Panc1 (cell line): ENCODE measurements at regions not wholly inside any gene's neighbourhood (a gene's known extent, or its start where the extent isn't known, plus 50 kb on each side); places are given as distances from the start of the nearest gene placed in this dataset.

Source experiments
- ATAC-seq: fragments of 200-7000 bp; cut with Tn5 transposase; 2 replicates; pipeline ENCODE4 v1.9.1; 2020; ENCODE audit warnings: mild to moderate bottlenecking, moderate library complexity
- BruUV-seq: library from RNA; stranded (reverse); fragments of 400-500 nt; replicated peaks from 2 replicates; lab custom pipeline; 2021; lab: Mats Ljungman, UMichigan
- CTCF ChIA-PET: fragments of 300-600 bp; sonication (Branson Sonifier 250); formaldehyde crosslinking; loops from one replicate; lab custom pipeline; 2022; ENCODE audit warnings: antibody characterized with exemption; lab: Charles Lee
- POLR2A ChIA-PET: fragments of 300-600 bp; sonication (Branson Sonifier 250); formaldehyde crosslinking; loops from one replicate; lab custom pipeline; 2022; ENCODE audit warnings: antibody characterized with exemption; lab: Charles Lee
- DNase-seq: peaks from one replicate; pipeline ENCODE4 v3.0.0-alpha.2; 2010; ENCODE audit warnings: low read depth, low spot score
- H3K27ac ChIP-seq: 2 replicates; pipeline ENCODE4 v1.5.1; 2011; ENCODE audit warnings: mild to moderate bottlenecking, low read length, inconsistent platforms
- H3K27me3 ChIP-seq: fragments of 200-500 bp; sonication (Bioruptor generic); 2 replicates; pipeline ENCODE4 v1.6.0; 2014; ENCODE audit warnings: low read length, inconsistent platforms; ENCODE audit not compliant: control insufficient read depth, insufficient read depth
- H3K36me3 ChIP-seq: fragments of 200-500 bp; sonication (Bioruptor generic); 2 replicates; pipeline ENCODE4 v1.5.1; 2014; ENCODE audit warnings: inconsistent platforms, mild to moderate bottlenecking, low read length, moderate library complexity; ENCODE audit not compliant: control insufficient read depth, insufficient read depth
- H3K4me1 ChIP-seq: 2 replicates; pipeline ENCODE4 v1.5.1; 2011; ENCODE audit warnings: inconsistent platforms, mild to moderate bottlenecking, low read length, moderate library complexity; ENCODE audit not compliant: control insufficient read depth, insufficient read depth
- H3K4me3 ChIP-seq, 2 experiments: 2 replicates each; pipeline ENCODE4 v1.5.1; 2011 to 2012; ENCODE audit warnings: low read depth in 2 of 2, low read length in 2 of 2, mild to moderate bottlenecking in 2 of 2, inconsistent platforms in 1 of 2, moderate library complexity in 1 of 2
- H3K9me3 ChIP-seq: fragments of 200-500 bp; sonication (Bioruptor generic); 2 replicates; pipeline ENCODE4 v1.5.1; 2014; ENCODE audit warnings: low read depth, mild to moderate bottlenecking, inconsistent platforms, low read length, moderate library complexity; ENCODE audit not compliant: control insufficient read depth, insufficient read depth
- CTCF ChIP-seq: fragments of 450-650 bp; IDR thresholded peaks from 2 replicates; pipeline ENCODE4 v1.5.1; 2017; ENCODE audit warnings: mild to moderate bottlenecking
- POLR2AphosphoS5 ChIP-seq: IDR thresholded peaks from 2 replicates; pipeline ENCODE4 v1.6.1; 2012; ENCODE audit warnings: mild to moderate bottlenecking, low read depth, low read length, moderate library complexity
- REST ChIP-seq, 2 experiments: IDR thresholded peaks; 2 replicates each; pipeline ENCODE4 v1.6.1; 2011 to 2012; ENCODE audit warnings: low read depth in 2 of 2, control low read depth in 1 of 2, low read length in 1 of 2, mild to moderate bottlenecking in 1 of 2, moderate library complexity in 1 of 2; ENCODE audit not compliant: insufficient read depth in 1 of 2
- SIN3A ChIP-seq: IDR thresholded peaks from 2 replicates; pipeline ENCODE4 v1.6.1; 2012; ENCODE audit warnings: low read depth, mild to moderate bottlenecking, low read length, moderate library complexity, borderline replicate concordance; ENCODE audit not compliant: insufficient read depth
- TCF7L2 ChIP-seq: IDR thresholded peaks from 2 replicates; pipeline ENCODE4 v1.6.1; 2011; ENCODE audit warnings: mild to moderate bottlenecking, low read depth, low read length, inconsistent platforms
- in situ Hi-C: cut with HindIII; loops from 2 replicates; pipeline ENCODE4 v1.10.0; 2016; ENCODE audit warnings: low sequenced_read_pairs, low pct_unique_long_range_greater_than_20kb
- intact Hi-C: fragments of 100-400 bp; cut with micrococcal nuclease; formaldehyde crosslinking; loops from one replicate; pipeline ENCODE4 v1.10.0; 2022; ENCODE audit not compliant: unreplicated experiment

GRCh38 chr1:30120245-30121000 lies 603.0 kb downstream of the MATN1 start:
- in situ Hi-C loops (no loop called here), intact Hi-C loops (no loop called here)
- Histone ChIP-seq H3K4me3 (no peak overlapping the region), H3K36me3 (no peaks in the 10 kb centered on the region), H3K27me3 (0 out of 2 replicates have a peak, but pooled peaks cover 5% of the 10 kb centered on the region), H3K27ac (no peak overlapping the region), H3K4me1 (no peaks in the 10 kb centered on the region), H3K9me3 (no peaks in the 10 kb centered on the region)
- DNase-seq (no peak), ATAC-seq (no peak)
- ChIA-PET CTCF (no interaction called here), POLR2A (no interaction called here)
- no TSS peak for BruUV-seq
- TF ChIP-seq CTCF (no peak), TCF7L2 (no peak), REST (IDR thresholded peaks at IDR 0.05; ENCODE audit: insufficient read depth in 1 of 2, low read depth in 2 of 2, low read length in 1 of 2) (no peak), SIN3A (no peak), POLR2AphosphoS5 (no peak)

GRCh38 chr1:30117685-30118084 lies 605.7 kb downstream of the MATN1 start:
- Histone ChIP-seq H3K36me3 (no peaks in the 10 kb centered on the region), H3K4me3 (no peak overlapping the region), H3K9me3 (no peaks in the 10 kb centered on the region), H3K27ac (no peak overlapping the region), H3K27me3 (0 out of 2 replicates have a peak, but pooled peaks cover 5% of the 10 kb centered on the region), H3K4me1 (no peaks in the 10 kb centered on the region)
- no peak for DNase-seq
- no TSS peak for BruUV-seq
- intact Hi-C loops = no loop called here
- in situ Hi-C loops = no loop called here
- no peak for ATAC-seq
- CTCF ChIA-PET = no interaction called here
- POLR2A ChIA-PET = no interaction called here
- TF ChIP-seq REST (IDR thresholded peaks at IDR 0.05; ENCODE audit: insufficient read depth in 1 of 2, low read depth in 2 of 2, low read length in 1 of 2) (no peak), POLR2AphosphoS5 (no peak), CTCF (no peak), SIN3A (no peak), TCF7L2 (no peak)
